Erythroblast (primary cell): ENCODE measurements at regions not wholly inside any gene's neighbourhood (a gene's known extent, or its start where the extent isn't known, plus 50 kb on each side); places are given as distances from the start of the nearest gene placed in this dataset.

Experiments used
- GATA1 ChIP-seq: IDR thresholded peaks from 2 replicates; pipeline ENCODE4 v1.6.1; 2011; ENCODE audit warnings: low read depth, mild to moderate bottlenecking, control low read depth, low read length, moderate library complexity
- POLR2A ChIP-seq: IDR thresholded peaks from 2 replicates; pipeline ENCODE4 v1.6.1; 2011; ENCODE audit warnings: mild to moderate bottlenecking, low read length

GRCh38 chrX:38943120-38943519 is 141.9 kb downstream of the MID1IP1 start:
- TF ChIP-seq POLR2A (no peak), GATA1 (no peak)
